SK-N-SH treated with all-trans-retinoic acid at 6 μM for 48 hours (cell line): ENCODE measurements at regions not wholly inside any gene's neighbourhood (a gene's known extent, or its start where the extent isn't known, plus 50 kb on each side); places are given as distances from the start of the nearest gene placed in this dataset.

Source experiments
- ATAC-seq: fragments of 200-7000 bp; cut with Tn5 transposase; 3 replicates; pipeline ENCODE4 v1.9.1; 2020; ENCODE audit warnings: mild to moderate bottlenecking, moderate library complexity
- ARNTL ChIP-seq: fragments of 450-650 bp; formaldehyde crosslinking; IDR thresholded peaks from 2 replicates; pipeline ENCODE4 v1.5.0; 2020; ENCODE audit warnings: low read depth, mild to moderate bottlenecking, moderate library complexity, borderline replicate concordance
- BACH2 ChIP-seq: fragments of 250-450 bp; sonication (Bioruptor Pico); IDR thresholded peaks from 2 replicates; pipeline ENCODE4 v1.9.0; 2021; ENCODE audit warnings: mild to moderate bottlenecking, borderline replicate concordance
- CSDC2 ChIP-seq: fragments of 250-450 bp; sonication (Bioruptor Pico); IDR thresholded peaks from 2 replicates; pipeline ENCODE4 v1.5.0; 2020; ENCODE audit warnings: mild to moderate bottlenecking, moderate library complexity
- ESRRG ChIP-seq: fragments of 250-450 bp; sonication (Bioruptor Pico); IDR thresholded peaks from 2 replicates; pipeline ENCODE4 v1.6.1; 2021; ENCODE audit warnings: mild to moderate bottlenecking
- GLIS3 ChIP-seq: fragments of 250-450 bp; sonication (Bioruptor Pico); IDR thresholded peaks from 2 replicates; pipeline ENCODE4 v1.5.0; 2020; ENCODE audit warnings: mild to moderate bottlenecking, moderate library complexity
- ISL1 ChIP-seq: fragments of 250-450 bp; sonication (Bioruptor Pico); IDR thresholded peaks from 2 replicates; pipeline ENCODE4 v2.1.2; 2022; ENCODE audit warnings: mild to moderate bottlenecking, moderate library complexity
- OSR1 ChIP-seq: fragments of 250-450 bp; sonication (Bioruptor Pico); IDR thresholded peaks from 2 replicates; pipeline ENCODE4 v1.8.0; 2022; ENCODE audit warnings: moderate library complexity, mild to moderate bottlenecking, inconsistent platforms
- PPARA ChIP-seq: fragments of 250-450 bp; sonication (Bioruptor Pico); IDR thresholded peaks from 2 replicates; pipeline ENCODE4 v1.5.0; 2020; ENCODE audit warnings: mild to moderate bottlenecking, borderline replicate concordance
- SNAI2 ChIP-seq: fragments of 250-450 bp; sonication (Bioruptor Pico); IDR thresholded peaks from 2 replicates; pipeline ENCODE4 v1.5.0; 2020; ENCODE audit warnings: mild to moderate bottlenecking, moderate library complexity
- TOX ChIP-seq: fragments of 250-450 bp; sonication (Bioruptor Pico); IDR thresholded peaks from 2 replicates; pipeline ENCODE4 v1.8.0; 2021; ENCODE audit warnings: mild to moderate bottlenecking, moderate library complexity, borderline replicate concordance
- ZC3H10 ChIP-seq: fragments of 250-450 bp; sonication (Bioruptor Pico); IDR thresholded peaks from 2 replicates; pipeline ENCODE4 v1.5.1; 2021; ENCODE audit warnings: mild to moderate bottlenecking, moderate library complexity
- ZFP30 ChIP-seq: fragments of 450-650 bp; formaldehyde crosslinking; IDR thresholded peaks from 2 replicates; pipeline ENCODE4 v1.5.0; 2022; ENCODE audit warnings: mild to moderate bottlenecking, moderate library complexity
- ZNF565 ChIP-seq: fragments of 450-650 bp; formaldehyde crosslinking; conservative IDR thresholded peaks from 2 replicates; pipeline ENCODE4 v1.5.0; 2020; ENCODE audit warnings: low read depth, mild to moderate bottlenecking, moderate library complexity
- ZNF70 ChIP-seq: fragments of 450-650 bp; formaldehyde crosslinking; IDR thresholded peaks from 2 replicates; pipeline ENCODE4 v1.5.0; 2020; ENCODE audit warnings: mild to moderate bottlenecking, moderate library complexity
- ZNF8 ChIP-seq: fragments of 450-650 bp; formaldehyde crosslinking; IDR thresholded peaks from 2 replicates; pipeline ENCODE4 v1.5.0; 2020; ENCODE audit warnings: mild to moderate bottlenecking, moderate library complexity
- TF ChIP-seq, protein P1 (sequence below): fragments of 250-450 bp; sonication (Bioruptor Pico); IDR thresholded peaks from 2 replicates; pipeline ENCODE4 v1.5.0; 2020; ENCODE audit warnings: mild to moderate bottlenecking, moderate library complexity
- TF ChIP-seq, protein P2 (sequence below): fragments of 250-450 bp; sonication (Bioruptor Pico); IDR thresholded peaks from 2 replicates; pipeline ENCODE4 v1.8.0; 2020; ENCODE audit warnings: mild to moderate bottlenecking, moderate library complexity, borderline replicate concordance
- TF ChIP-seq, protein P3 (sequence below): fragments of 250-450 bp; sonication (Bioruptor Pico); IDR thresholded peaks from 2 replicates; pipeline ENCODE4 v1.5.1; 2021; ENCODE audit warnings: mild to moderate bottlenecking, moderate library complexity
- TF ChIP-seq, protein P4 (sequence below): fragments of 250-450 bp; sonication (Bioruptor Pico); IDR thresholded peaks from 2 replicates; pipeline ENCODE4 v1.8.0; 2021; ENCODE audit warnings: low read depth, mild to moderate bottlenecking, moderate library complexity, borderline replicate concordance

DNA sequence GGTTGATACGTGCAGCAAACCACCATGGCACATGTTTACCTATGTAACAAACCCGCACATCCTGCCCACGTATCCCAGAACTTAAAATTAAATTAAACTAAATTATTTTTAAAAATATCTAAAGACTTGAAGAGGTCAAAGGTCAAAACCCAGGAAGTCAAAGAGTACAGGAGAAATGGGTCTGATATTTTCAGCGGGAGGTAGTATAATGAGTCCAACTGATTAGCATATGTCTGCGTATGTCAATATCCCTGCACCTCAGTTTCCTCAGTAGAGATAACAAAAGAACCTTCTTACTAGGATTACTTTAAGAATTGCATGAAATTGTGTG, 133.0 kb downstream of the TMEM26 start:
- TF ChIP-seq CSDC2 (CRISPR knock-in tag) (no peak), SNAI2 (CRISPR knock-in tag) (no peak)
- no peak for ATAC-seq

DNA sequence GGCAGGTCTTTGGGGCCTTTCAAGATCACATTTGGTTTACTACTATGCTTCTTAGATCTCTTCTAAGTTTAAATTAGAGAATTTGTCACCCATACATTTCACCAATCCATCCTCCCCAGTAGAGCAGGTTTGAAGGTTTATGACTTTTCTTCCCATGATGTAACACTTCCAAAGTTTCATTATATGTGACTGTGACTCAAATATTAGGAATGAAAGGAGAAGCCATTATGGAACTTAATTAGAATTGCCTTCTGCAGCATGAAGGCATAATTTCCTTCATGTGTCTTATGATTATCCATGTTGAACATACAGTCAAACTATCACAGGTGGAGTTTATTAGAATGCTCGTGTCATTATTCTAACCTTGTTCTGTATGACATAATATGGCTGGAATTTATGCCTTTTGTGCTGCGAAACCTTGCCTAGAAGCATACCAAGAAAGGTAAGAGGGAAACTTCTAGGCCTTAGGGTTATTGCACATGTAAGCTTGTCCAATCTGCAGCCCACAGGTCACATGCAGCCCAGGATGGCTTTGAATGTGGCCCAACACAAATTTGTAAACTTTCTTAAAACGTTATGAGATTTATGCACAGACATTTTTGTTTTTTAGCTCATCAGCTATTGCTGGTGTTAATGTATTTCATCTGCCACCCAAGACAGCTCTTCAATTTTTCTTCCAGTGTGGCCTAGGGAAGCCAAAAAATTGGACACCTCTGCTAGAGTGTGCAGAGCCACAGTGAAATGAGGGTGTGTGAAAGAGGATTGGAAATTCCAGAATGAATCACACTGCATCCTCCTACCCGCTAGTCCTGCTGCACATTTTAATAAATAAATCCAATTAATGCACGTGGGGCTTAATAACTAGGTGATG, 133.6 kb downstream of the TMEM26 start:
- ATAC-seq, result no peak
- no peak for TF ChIP-seq PPARA (CRISPR knock-in tag)
- no peak for TF ChIP-seq ISL1 (CRISPR knock-in tag)
- TF ChIP-seq ESRRG, result no peak
- TF ChIP-seq ZNF70 (CRISPR knock-in tag), result no peak
- TF ChIP-seq SNAI2 (CRISPR knock-in tag), result no peak
- TF ChIP-seq, protein P1, sequence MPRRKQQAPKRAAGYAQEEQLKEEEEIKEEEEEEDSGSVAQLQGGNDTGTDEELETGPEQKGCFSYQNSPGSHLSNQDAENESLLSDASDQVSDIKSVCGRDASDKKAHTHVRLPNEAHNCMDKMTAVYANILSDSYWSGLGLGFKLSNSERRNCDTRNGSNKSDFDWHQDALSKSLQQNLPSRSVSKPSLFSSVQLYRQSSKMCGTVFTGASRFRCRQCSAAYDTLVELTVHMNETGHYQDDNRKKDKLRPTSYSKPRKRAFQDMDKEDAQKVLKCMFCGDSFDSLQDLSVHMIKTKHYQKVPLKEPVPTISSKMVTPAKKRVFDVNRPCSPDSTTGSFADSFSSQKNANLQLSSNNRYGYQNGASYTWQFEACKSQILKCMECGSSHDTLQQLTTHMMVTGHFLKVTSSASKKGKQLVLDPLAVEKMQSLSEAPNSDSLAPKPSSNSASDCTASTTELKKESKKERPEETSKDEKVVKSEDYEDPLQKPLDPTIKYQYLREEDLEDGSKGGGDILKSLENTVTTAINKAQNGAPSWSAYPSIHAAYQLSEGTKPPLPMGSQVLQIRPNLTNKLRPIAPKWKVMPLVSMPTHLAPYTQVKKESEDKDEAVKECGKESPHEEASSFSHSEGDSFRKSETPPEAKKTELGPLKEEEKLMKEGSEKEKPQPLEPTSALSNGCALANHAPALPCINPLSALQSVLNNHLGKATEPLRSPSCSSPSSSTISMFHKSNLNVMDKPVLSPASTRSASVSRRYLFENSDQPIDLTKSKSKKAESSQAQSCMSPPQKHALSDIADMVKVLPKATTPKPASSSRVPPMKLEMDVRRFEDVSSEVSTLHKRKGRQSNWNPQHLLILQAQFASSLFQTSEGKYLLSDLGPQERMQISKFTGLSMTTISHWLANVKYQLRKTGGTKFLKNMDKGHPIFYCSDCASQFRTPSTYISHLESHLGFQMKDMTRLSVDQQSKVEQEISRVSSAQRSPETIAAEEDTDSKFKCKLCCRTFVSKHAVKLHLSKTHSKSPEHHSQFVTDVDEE (CRISPR knock-in tag), result no peak
- no peak for TF ChIP-seq ZFP30
- no peak for TF ChIP-seq ZNF565 (CRISPR knock-in tag)
- TF ChIP-seq BACH2 (CRISPR knock-in tag), result no peak
- TF ChIP-seq GLIS3 (CRISPR knock-in tag), result no peak
- TF ChIP-seq, protein P2, sequence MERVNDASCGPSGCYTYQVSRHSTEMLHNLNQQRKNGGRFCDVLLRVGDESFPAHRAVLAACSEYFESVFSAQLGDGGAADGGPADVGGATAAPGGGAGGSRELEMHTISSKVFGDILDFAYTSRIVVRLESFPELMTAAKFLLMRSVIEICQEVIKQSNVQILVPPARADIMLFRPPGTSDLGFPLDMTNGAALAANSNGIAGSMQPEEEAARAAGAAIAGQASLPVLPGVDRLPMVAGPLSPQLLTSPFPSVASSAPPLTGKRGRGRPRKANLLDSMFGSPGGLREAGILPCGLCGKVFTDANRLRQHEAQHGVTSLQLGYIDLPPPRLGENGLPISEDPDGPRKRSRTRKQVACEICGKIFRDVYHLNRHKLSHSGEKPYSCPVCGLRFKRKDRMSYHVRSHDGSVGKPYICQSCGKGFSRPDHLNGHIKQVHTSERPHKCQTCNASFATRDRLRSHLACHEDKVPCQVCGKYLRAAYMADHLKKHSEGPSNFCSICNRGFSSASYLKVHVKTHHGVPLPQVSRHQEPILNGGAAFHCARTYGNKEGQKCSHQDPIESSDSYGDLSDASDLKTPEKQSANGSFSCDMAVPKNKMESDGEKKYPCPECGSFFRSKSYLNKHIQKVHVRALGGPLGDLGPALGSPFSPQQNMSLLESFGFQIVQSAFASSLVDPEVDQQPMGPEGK (CRISPR knock-in tag), result no peak
- no peak for TF ChIP-seq ARNTL (CRISPR knock-in tag)
- no peak for TF ChIP-seq OSR1
- TF ChIP-seq, protein P3, sequence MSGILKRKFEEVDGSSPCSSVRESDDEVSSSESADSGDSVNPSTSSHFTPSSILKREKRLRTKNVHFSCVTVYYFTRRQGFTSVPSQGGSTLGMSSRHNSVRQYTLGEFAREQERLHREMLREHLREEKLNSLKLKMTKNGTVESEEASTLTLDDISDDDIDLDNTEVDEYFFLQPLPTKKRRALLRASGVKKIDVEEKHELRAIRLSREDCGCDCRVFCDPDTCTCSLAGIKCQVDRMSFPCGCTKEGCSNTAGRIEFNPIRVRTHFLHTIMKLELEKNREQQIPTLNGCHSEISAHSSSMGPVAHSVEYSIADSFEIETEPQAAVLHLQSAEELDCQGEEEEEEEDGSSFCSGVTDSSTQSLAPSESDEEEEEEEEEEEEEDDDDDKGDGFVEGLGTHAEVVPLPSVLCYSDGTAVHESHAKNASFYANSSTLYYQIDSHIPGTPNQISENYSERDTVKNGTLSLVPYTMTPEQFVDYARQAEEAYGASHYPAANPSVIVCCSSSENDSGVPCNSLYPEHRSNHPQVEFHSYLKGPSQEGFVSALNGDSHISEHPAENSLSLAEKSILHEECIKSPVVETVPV (CRISPR knock-in tag), result no peak
- no peak for TF ChIP-seq ZNF8 (CRISPR knock-in tag)
- no peak for TF ChIP-seq ZC3H10
- no peak for TF ChIP-seq TOX (CRISPR knock-in tag)
- TF ChIP-seq, protein P4, sequence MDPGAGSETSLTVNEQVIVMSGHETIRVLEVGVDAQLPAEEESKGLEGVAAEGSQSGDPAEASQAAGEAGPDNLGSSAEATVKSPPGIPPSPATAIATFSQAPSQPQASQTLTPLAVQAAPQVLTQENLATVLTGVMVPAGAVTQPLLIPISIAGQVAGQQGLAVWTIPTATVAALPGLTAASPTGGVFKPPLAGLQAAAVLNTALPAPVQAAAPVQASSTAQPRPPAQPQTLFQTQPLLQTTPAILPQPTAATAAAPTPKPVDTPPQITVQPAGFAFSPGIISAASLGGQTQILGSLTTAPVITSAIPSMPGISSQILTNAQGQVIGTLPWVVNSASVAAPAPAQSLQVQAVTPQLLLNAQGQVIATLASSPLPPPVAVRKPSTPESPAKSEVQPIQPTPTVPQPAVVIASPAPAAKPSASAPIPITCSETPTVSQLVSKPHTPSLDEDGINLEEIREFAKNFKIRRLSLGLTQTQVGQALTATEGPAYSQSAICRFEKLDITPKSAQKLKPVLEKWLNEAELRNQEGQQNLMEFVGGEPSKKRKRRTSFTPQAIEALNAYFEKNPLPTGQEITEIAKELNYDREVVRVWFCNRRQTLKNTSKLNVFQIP, result no peak

DNA sequence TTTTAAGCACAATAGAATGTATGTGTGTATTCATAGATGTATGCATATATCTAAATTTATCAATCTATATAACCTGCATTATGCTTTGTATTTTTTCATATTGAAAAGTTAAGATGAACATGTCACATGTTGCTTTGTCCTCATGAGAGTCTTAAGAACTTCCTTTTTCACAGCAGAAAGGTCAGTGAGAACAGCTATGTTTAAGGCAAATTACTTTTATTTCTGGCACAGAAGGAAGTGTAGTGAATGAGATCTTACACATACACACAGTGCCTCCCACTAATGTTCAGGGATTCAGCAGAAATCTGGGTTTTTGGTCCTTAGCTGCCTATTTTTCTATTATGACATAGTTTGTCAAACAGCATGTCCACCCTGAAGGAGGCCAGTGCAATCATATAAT, 134.8 kb downstream of the TMEM26 start:
- TF ChIP-seq ZNF565 (CRISPR knock-in tag), result no peak
- no peak for TF ChIP-seq OSR1
- TF ChIP-seq CSDC2 (CRISPR knock-in tag), result no peak
- TF ChIP-seq ESRRG, result no peak
- TF ChIP-seq BACH2 (CRISPR knock-in tag), result no peak
- TF ChIP-seq, protein P1 (CRISPR knock-in tag), result no peak
- TF ChIP-seq ZFP30, result no peak
- TF ChIP-seq TOX (CRISPR knock-in tag), result no peak
- TF ChIP-seq, protein P2 (CRISPR knock-in tag), result no peak
- no peak for TF ChIP-seq ZNF70 (CRISPR knock-in tag)
- TF ChIP-seq SNAI2 (CRISPR knock-in tag), result no peak
- TF ChIP-seq, protein P4, result no peak
- no peak for TF ChIP-seq GLIS3 (CRISPR knock-in tag)
- TF ChIP-seq, protein P3 (CRISPR knock-in tag), result no peak
- no peak for TF ChIP-seq ZNF8 (CRISPR knock-in tag)
- TF ChIP-seq ISL1 (CRISPR knock-in tag), result no peak
- TF ChIP-seq, all 23 proteins: peak for 0
- no peak for ATAC-seq
